Calu3 (cell line): ENCODE measurements at regions not wholly inside any gene's neighbourhood (a gene's known extent, or its start where the extent isn't known, plus 50 kb on each side); places are given as distances from the start of the nearest gene placed in this dataset.

Experiments used
- BruUV-seq: library from RNA; stranded (reverse); fragments of 400-500 nt; replicated peaks from 2 replicates; lab custom pipeline; 2021; lab: Mats Ljungman, UMichigan
- CTCF ChIA-PET: fragments of 300-600 bp; sonication (Branson Sonifier 250); formaldehyde crosslinking; loops from one replicate; lab custom pipeline; 2022; ENCODE audit warnings: antibody characterized with exemption; lab: Charles Lee
- DNase-seq: peaks from one replicate; pipeline ENCODE4 v3.0.0; 2022
- H3K27ac Mint-ChIP-seq: one replicate; pipeline ENCODE4 v1.8.0; 2022; ENCODE audit warnings: mixed read lengths; ENCODE audit not compliant: unreplicated experiment
- H3K27me3 Mint-ChIP-seq: one replicate; pipeline ENCODE4 v1.8.0; 2022; ENCODE audit warnings: mixed read lengths; ENCODE audit not compliant: unreplicated experiment
- H3K36me3 Mint-ChIP-seq: one replicate; pipeline ENCODE4 v1.8.0; 2022; ENCODE audit warnings: mild to moderate bottlenecking, moderate library complexity, mixed read lengths; ENCODE audit not compliant: insufficient read depth, unreplicated experiment
- H3K4me1 Mint-ChIP-seq: one replicate; pipeline ENCODE4 v1.8.0; 2022; ENCODE audit warnings: mild to moderate bottlenecking, low read depth, mixed read lengths; ENCODE audit not compliant: unreplicated experiment
- H3K4me3 Mint-ChIP-seq: one replicate; pipeline ENCODE4 v1.8.0; 2022; ENCODE audit warnings: mild to moderate bottlenecking, low read depth, moderate library complexity, mixed read lengths; ENCODE audit not compliant: unreplicated experiment
- H3K9me3 Mint-ChIP-seq: one replicate; pipeline ENCODE4 v1.8.0; 2022; ENCODE audit warnings: low read depth, mixed read lengths; ENCODE audit not compliant: unreplicated experiment
- intact Hi-C: fragments of 100-400 bp; cut with micrococcal nuclease; formaldehyde crosslinking; loops from one replicate; pipeline ENCODE4 v1.10.0; 2022; ENCODE audit not compliant: unreplicated experiment
- TF ChIP-seq, protein P1 (sequence below): fragments of 200-600 bp; IDR thresholded peaks from one replicate; pipeline ENCODE4 v1.8.0; 2022; ENCODE audit warnings: antibody characterized with exemption; ENCODE audit not compliant: unreplicated experiment

DNA sequence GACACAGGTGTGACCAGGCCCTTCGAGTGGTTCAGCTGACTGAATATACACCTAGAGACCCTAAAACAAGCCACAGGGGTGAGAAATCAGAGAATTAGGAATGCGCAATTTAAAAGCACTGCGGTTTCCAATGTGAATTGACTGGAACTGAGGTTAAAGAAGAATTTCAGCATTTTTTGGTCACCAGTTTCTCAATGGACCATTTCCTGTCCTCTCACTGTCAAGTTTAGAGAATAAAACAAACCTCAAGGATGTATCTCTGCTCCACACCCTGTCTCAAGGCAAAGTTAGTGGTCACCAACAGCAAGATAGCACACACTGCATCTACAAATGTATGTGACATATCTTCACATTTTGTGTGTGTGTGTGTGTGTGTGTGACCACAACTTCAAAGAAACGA, 143.8 kb upstream of the MAP3K1 start:
- Mint-ChIP-seq H3K27ac (no peak overlapping the region), H3K4me3 (no peak overlapping the region), H3K9me3 (peaks cover 4% of the 10 kb centered on the region), H3K4me1 (peaks cover 67% of the 10 kb centered on the region), H3K36me3 (peaks cover 5% of the 10 kb centered on the region), H3K27me3 (no peaks in the 10 kb centered on the region)
- BruUV-seq: no TSS peak
- no peak for DNase-seq
- CTCF ChIA-PET: no interaction called here
- TF ChIP-seq, protein P1, sequence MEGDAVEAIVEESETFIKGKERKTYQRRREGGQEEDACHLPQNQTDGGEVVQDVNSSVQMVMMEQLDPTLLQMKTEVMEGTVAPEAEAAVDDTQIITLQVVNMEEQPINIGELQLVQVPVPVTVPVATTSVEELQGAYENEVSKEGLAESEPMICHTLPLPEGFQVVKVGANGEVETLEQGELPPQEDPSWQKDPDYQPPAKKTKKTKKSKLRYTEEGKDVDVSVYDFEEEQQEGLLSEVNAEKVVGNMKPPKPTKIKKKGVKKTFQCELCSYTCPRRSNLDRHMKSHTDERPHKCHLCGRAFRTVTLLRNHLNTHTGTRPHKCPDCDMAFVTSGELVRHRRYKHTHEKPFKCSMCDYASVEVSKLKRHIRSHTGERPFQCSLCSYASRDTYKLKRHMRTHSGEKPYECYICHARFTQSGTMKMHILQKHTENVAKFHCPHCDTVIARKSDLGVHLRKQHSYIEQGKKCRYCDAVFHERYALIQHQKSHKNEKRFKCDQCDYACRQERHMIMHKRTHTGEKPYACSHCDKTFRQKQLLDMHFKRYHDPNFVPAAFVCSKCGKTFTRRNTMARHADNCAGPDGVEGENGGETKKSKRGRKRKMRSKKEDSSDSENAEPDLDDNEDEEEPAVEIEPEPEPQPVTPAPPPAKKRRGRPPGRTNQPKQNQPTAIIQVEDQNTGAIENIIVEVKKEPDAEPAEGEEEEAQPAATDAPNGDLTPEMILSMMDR: no peak
- intact Hi-C loops: no loop called here

DNA sequence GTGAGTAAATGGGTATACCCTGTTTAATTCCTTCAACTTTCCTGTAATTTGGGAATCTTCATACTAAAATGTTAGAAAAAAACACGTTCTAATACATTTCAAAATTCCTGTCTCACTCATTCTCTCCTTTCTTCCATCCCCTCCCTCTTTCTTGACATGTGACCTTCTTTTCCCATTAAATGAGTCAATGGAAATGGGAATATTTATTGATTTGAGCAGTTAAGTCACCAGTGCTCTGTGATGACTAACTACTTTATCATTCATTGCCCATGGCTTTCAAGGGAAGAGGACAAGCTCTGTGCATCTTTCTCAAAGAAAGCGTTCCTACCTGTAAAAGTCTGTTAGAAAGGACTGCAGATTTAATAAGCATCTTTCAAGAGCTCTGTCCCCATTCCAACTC, 144.4 kb upstream of the MAP3K1 start:
- Mint-ChIP-seq H3K27ac (peak overlapping the region; percentile 17), H3K4me3 (no peak overlapping the region), H3K9me3 (peaks cover 4% of the 10 kb centered on the region), H3K36me3 (peaks cover 5% of the 10 kb centered on the region), H3K4me1 (peaks cover 67% of the 10 kb centered on the region), H3K27me3 (no peaks in the 10 kb centered on the region)
- DNase-seq: no peak
- intact Hi-C loops: no loop called here
- TF ChIP-seq, protein P1: no peak
- no TSS peak for BruUV-seq
- CTCF ChIA-PET: interaction anchor here (0.9 to 1.0 kb wide), 2 partner anchors 24 to 29 kb away, joined by 3 to 6 read pairs; no protein-coding TSS in a partner anchor

DNA sequence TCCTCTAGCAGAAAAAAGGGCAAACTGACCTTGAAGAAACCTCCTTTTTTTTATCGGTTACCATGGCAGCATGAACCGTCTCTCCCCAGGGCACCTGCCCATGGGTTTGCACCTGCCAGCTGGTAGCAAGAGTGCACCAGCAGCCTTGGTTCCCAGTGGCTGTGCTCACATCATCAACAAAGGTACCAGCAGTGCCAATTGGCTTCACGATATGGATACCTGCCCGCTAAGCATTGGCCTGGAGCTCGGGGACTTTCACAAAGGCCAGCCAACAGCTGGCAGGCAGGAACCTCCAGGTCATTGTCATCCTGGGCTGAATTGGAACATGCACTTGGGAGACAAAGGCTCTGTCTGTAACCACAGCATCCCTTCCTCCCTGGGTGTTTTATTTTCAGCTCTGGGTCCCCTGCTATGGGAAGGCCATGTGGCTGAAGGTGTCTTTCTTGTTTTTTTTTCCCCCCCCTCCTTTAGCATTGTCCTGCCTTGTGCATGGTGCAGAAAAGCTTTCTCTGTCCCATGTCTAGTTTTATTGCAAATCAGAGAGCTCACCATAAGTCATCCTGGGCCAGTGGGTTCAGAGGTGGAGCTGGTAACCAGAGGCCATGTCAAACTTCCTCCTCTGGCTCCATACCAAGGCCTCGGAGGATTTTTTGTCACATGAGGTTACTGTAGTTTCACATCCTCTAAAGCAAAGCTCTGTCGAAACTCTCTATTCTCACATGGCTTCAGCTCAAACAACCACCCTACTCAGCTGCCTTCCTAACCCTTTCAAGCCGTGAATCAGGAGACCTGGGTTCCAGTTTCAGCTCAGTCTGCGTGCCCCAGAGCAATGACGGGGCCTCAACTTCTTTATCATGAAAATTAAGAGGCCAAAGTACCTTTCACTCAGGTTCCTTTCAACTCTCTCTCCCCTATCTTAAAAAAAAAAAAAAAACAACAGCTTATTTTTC, 145.5 kb upstream of the MAP3K1 start:
- CTCF ChIA-PET: interaction anchor here (0.7 to 1.0 kb wide), 3 partner anchors 23 to 144 kb away, joined by 3 to 6 read pairs (median 5); no protein-coding TSS in a partner anchor
- no TSS peak for BruUV-seq
- Mint-ChIP-seq H3K36me3 (peaks cover 3% of the 10 kb centered on the region), H3K4me3 (peak overlapping the region; percentile 52), H3K27ac (peak overlapping the region; percentile 17), H3K27me3 (no peaks in the 10 kb centered on the region), H3K9me3 (peaks cover 3% of the 10 kb centered on the region), H3K4me1 (peaks cover 69% of the 10 kb centered on the region)
- TF ChIP-seq, protein P1: no peak
- no peak for DNase-seq
- intact Hi-C loops: no loop called here

DNA sequence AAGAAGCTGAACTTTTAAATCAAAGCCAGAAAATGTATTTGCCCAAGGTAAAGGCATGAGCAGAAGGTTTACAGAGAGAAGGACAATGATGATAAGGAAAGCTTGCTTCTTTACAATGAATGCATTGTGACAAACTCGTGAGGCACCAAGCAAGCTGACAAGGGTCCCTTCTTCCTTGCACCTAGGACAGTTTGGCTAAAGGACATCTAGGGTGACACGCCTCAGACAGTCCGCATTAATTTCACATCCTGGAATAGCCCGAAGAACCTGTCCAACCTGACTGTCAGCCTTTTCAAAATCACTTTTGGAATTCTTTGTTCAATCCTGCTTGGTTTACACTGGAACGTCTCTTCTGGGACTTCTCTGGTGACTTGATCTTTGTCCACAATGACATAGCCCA, 146.4 kb upstream of the MAP3K1 start:
- Mint-ChIP-seq H3K36me3 (no peaks in the 10 kb centered on the region), H3K9me3 (peaks cover 2% of the 10 kb centered on the region), H3K27ac (peak overlapping the region; percentile 17), H3K4me1 (peaks cover 66% of the 10 kb centered on the region), H3K4me3 (peak overlapping the region; percentile 52), H3K27me3 (no peaks in the 10 kb centered on the region)
- peak; percentile 57 for DNase-seq
- CTCF ChIA-PET: no interaction called here
- no TSS peak for BruUV-seq
- intact Hi-C loops: no loop called here
- TF ChIP-seq, protein P1: no peak
